Lung (tissue), 11 donors: ENCODE measurements at regions not wholly inside any gene's neighbourhood (a gene's known extent, or its start where the extent isn't known, plus 50 kb on each side); places are given as distances from the start of the nearest gene placed in this dataset.

Experiments used
- ATAC-seq: fragments of 200-7000 bp; cut with Tn5 transposase; one replicate; pipeline ENCODE4 v1.9.1; 2020; ENCODE audit warnings: moderate number of reproducible peaks; ENCODE audit not compliant: insufficient read depth, low FRiP score
- DNase-seq, 3 donors: peaks; one replicate each; pipeline ENCODE4 v3.0.0-alpha.2; 2013 to 2017
- H3K27ac ChIP-seq, 2 donors: one replicate each; pipeline ENCODE4 v1.5.1; 2013; ENCODE audit warnings: mild to moderate bottlenecking in 2 of 2, moderate library complexity in 2 of 2, control low read depth in 1 of 2, inconsistent platforms in 1 of 2, low read depth in 1 of 2, low read length in 1 of 2
- H3K27me3 ChIP-seq, 3 donors: one replicate each; pipeline ENCODE4 v1.5.1; 2013; ENCODE audit warnings: low read length in 2 of 3; ENCODE audit not compliant: control insufficient read depth in 3 of 3, insufficient read depth in 3 of 3
- H3K36me3 ChIP-seq, 4 donors: one replicate each; pipeline ENCODE4 v1.5.1; 2013; ENCODE audit warnings: low read length in 4 of 4, mild to moderate bottlenecking in 1 of 4, moderate library complexity in 1 of 4; ENCODE audit not compliant: control insufficient read depth in 4 of 4, insufficient read depth in 4 of 4
- H3K4me1 ChIP-seq, 5 donors: one replicate each; pipeline ENCODE4 v1.5.1; 2013; ENCODE audit warnings: low read length in 5 of 5, mild to moderate bottlenecking in 2 of 5, moderate library complexity in 1 of 5; ENCODE audit not compliant: control insufficient read depth in 5 of 5, insufficient read depth in 5 of 5
- H3K4me3 ChIP-seq: one replicate; pipeline ENCODE4 v1.5.1; 2013; ENCODE audit warnings: mild to moderate bottlenecking, control low read depth, moderate library complexity
- H3K9ac ChIP-seq, 2 donors: one replicate each; pipeline ENCODE4 v1.5.1; 2013; ENCODE audit warnings: low read length in 2 of 2, control low read depth in 1 of 2; ENCODE audit not compliant: insufficient read depth in 1 of 2
- H3K9me3 ChIP-seq, 4 donors: one replicate each; pipeline ENCODE4 v1.5.1; 2013; ENCODE audit warnings: low read length in 3 of 4, mild to moderate bottlenecking in 1 of 4, moderate library complexity in 1 of 4; ENCODE audit not compliant: control insufficient read depth in 4 of 4, insufficient read depth in 3 of 4
- CTCF ChIP-seq: IDR thresholded peaks from 2 replicates; pipeline ENCODE4 v1.5.1; 2012; ENCODE audit warnings: mild to moderate bottlenecking; ENCODE audit errors: control extremely low read depth, extremely low read depth
- WGBS, 2 donors: extraction: QIAGEN DNeasy Blood & Tissue Kit; methylation state at CpG; one replicate each; pipeline ENCODE4 v1.1.7; 2013; 5-methylcytosine and 5-hydroxymethylcytosine counted together
- donor health status: control.
- donor health status: control.
- donor health status: Bipolar disorder and iron deficiency.
- donor health status: healthy.
- donor health status: DM: yes; HTN: yes; CAD: no.

GRCh38 chr16:87115646-87116045 lies 201.5 kb downstream of the C16orf95 start:
- Histone ChIP-seq H3K27me3 (no peaks in the 10 kb centered on the region), H3K36me3 (no peaks in the 10 kb centered on the region), H3K4me1 (no peaks in the 10 kb centered on the region), H3K9ac (no peak overlapping the region), H3K27ac (no peak overlapping the region), H3K4me3 (no peak overlapping the region), H3K9me3 (peaks cover 0 to 2% (median 0%) of the 10 kb centered on the region in 4 donors)
- WGBS, 2 donors = 68 to 84% methylated on average over 6 of the region's 6 CpGs
- ATAC-seq = no peak
- TF ChIP-seq CTCF = no peak
- DNase-seq = no peak

- Histone ChIP-seq H3K4me1 (no peaks in the 10 kb centered on the region), H3K27ac (no peak overlapping the region), H3K9ac (no peak overlapping the region), H3K36me3 (no peaks in the 10 kb centered on the region), H3K9me3 (no peaks in the 10 kb centered on the region), H3K27me3 (no peaks in the 10 kb centered on the region), H3K4me3 (no peak overlapping the region)
- ATAC-seq (no peak), DNase-seq (no peak)
- WGBS, 2 donors = 37 to 43% methylated on average over 12 of the region's 12 CpGs
- TF ChIP-seq CTCF = no peak
These were observed 199.3 kb downstream of the C16orf95 start for GRCh38 chr16:87117936-87118335.

GRCh38 chr16:87119168-87119567 lies 198.0 kb downstream of the C16orf95 start:
- no peak for TF ChIP-seq CTCF

GRCh38 chr16:87119748-87120147 lies 197.4 kb downstream of the C16orf95 start:
- Histone ChIP-seq H3K36me3 (peaks cover 0 to 1% (median 0%) of the 10 kb centered on the region in 4 donors), H3K9me3 (peaks cover 0 to 10% (median 1%) of the 10 kb centered on the region in 4 donors), H3K4me3 (no peak overlapping the region), H3K27ac (no peak overlapping the region), H3K4me1 (peaks cover 0 to 3% (median 0%) of the 10 kb centered on the region in 5 donors), H3K27me3 (peaks cover 0 to 4% (median 0%) of the 10 kb centered on the region in 3 donors), H3K9ac (no peak overlapping the region)
- DNase-seq (no peak), ATAC-seq (no peak)
- 91 to 93% methylated on average over 9 of the region's 9 CpGs for WGBS, 2 donors
- TF ChIP-seq CTCF = no peak

More at GRCh38 chr16:87119168-87119567, 198.0 kb downstream of the C16orf95 start:
- H3K27ac ChIP-seq = no peak overlapping the region
- H3K36me3 ChIP-seq = no peaks in the 10 kb centered on the region
- H3K27me3 ChIP-seq = no peaks in the 10 kb centered on the region
- H3K4me3 ChIP-seq = no peak overlapping the region
- no peak overlapping the region for H3K9ac ChIP-seq
- 84 to 94% methylated on average over 2 of the region's 2 CpGs for WGBS, 2 donors
- peaks cover 0 to 9% (median 1%) of the 10 kb centered on the region in 4 donors for H3K9me3 ChIP-seq
- ATAC-seq (no peak), DNase-seq (no peak)
- H3K4me1 ChIP-seq = no peaks in the 10 kb centered on the region
